ENCODE measurements at regions not wholly inside any gene's neighbourhood (a gene's known extent, or its start where the extent isn't known, plus 50 kb on each side); places are given as distances from the start of the nearest gene placed in this dataset.
A peak's percentile ranks its signal among the peaks of the same experiment; 100 is the strongest.

- Histone ChIP-seq H3K79me2 (replicated peaks; ENCODE audit: insufficient read depth, low read length) (no peaks in the 10 kb centered on the region), H4K20me1 (ENCODE audit: insufficient read depth) (no peaks in the 10 kb centered on the region), H3K27me3 (ENCODE audit: insufficient read depth, low read depth, low read length) (no peaks in the 10 kb centered on the region), H3K36me3 (ENCODE audit: insufficient read depth, low read length) (no peaks in the 10 kb centered on the region), H3F3A (ENCODE audit: insufficient read depth, low read length, poor library complexity, severe bottlenecking) (no peaks in the 10 kb centered on the region), H3K27ac (ENCODE audit: low read length) (no peak overlapping the region), H3K9me2 (ENCODE audit: insufficient read depth, low read length) (no peaks in the 10 kb centered on the region), H3K9ac (ENCODE audit: low read length) (no peak overlapping the region), H2AFZ (ENCODE audit: low read depth, low read length) (no peak overlapping the region), H3K4me2 (ENCODE audit: low read length) (no peak overlapping the region), H3K9me3 (ENCODE audit: low read length) (no peaks in the 10 kb centered on the region), H3K4me3 (ENCODE audit: low read length) (no peak overlapping the region)
- TF ChIP-seq RAD21 (conservative IDR thresholded peaks at IDR 0.05), result no peak
- TF ChIP-seq SMC3 (conservative IDR thresholded peaks at IDR 0.05; ENCODE audit: poor library complexity), result no peak
- no peak for TF ChIP-seq CTCF (IDR thresholded peaks at IDR 0.05; ENCODE audit: poor library complexity, severe bottlenecking)
- no peak for TF ChIP-seq POLR2AphosphoS5 (IDR thresholded peaks at IDR 0.05)
Observed at GRCh38 chr3:178174201-178174915, 361.9 kb upstream of the KCNMB2 start.

GRCh38 chr3:178181088-178181487 is 355.1 kb upstream of the KCNMB2 start:
- H3K9me3 ChIP-seq (ENCODE audit: low read length), result no peaks in the 10 kb centered on the region
- no peak overlapping the region for H2AFZ ChIP-seq (ENCODE audit: low read depth, low read length)
- H3K9me2 ChIP-seq (ENCODE audit: insufficient read depth, low read length), result no peaks in the 10 kb centered on the region
- peak overlapping the region; percentile 6 for H3K4me3 ChIP-seq (ENCODE audit: low read length)
- no peak overlapping the region for H3K4me2 ChIP-seq (ENCODE audit: low read length)
- no peaks in the 10 kb centered on the region for H3F3A ChIP-seq (ENCODE audit: insufficient read depth, low read length, poor library complexity, severe bottlenecking)
- H3K79me2 ChIP-seq (replicated peaks; ENCODE audit: insufficient read depth, low read length), result no peaks in the 10 kb centered on the region
- no peak for TF ChIP-seq POLR2AphosphoS5 (IDR thresholded peaks at IDR 0.05)
- peak; percentile 6 for TF ChIP-seq SMC3 (conservative IDR thresholded peaks at IDR 0.05; ENCODE audit: poor library complexity)
- H4K20me1 ChIP-seq (ENCODE audit: insufficient read depth), result no peaks in the 10 kb centered on the region
- H3K9ac ChIP-seq (ENCODE audit: low read length), result no peak overlapping the region
- H3K27me3 ChIP-seq (ENCODE audit: insufficient read depth, low read depth, low read length), result no peaks in the 10 kb centered on the region
- no peaks in the 10 kb centered on the region for H3K36me3 ChIP-seq (ENCODE audit: insufficient read depth, low read length)
- H3K27ac ChIP-seq (ENCODE audit: low read length), result peak overlapping the region; percentile 66

- H3K9me2 ChIP-seq (ENCODE audit: insufficient read depth, low read length), result no peaks in the 10 kb centered on the region
- H4K20me1 ChIP-seq (ENCODE audit: insufficient read depth), result no peaks in the 10 kb centered on the region
- H3K36me3 ChIP-seq (ENCODE audit: insufficient read depth, low read length), result no peaks in the 10 kb centered on the region
- no peak overlapping the region for H3K9ac ChIP-seq (ENCODE audit: low read length)
- no peak overlapping the region for H3K27ac ChIP-seq (ENCODE audit: low read length)
- H3K79me2 ChIP-seq (replicated peaks; ENCODE audit: insufficient read depth, low read length), result no peaks in the 10 kb centered on the region
- no peak overlapping the region for H3K4me3 ChIP-seq (ENCODE audit: low read length)
- no peak for TF ChIP-seq CTCF (IDR thresholded peaks at IDR 0.05; ENCODE audit: poor library complexity, severe bottlenecking)
- no peak for TF ChIP-seq EZH2 (IDR thresholded peaks at IDR 0.05; ENCODE audit: borderline replicate concordance, insufficient read depth, low read length, poor library complexity, severe bottlenecking)
- TF ChIP-seq RAD21 (conservative IDR thresholded peaks at IDR 0.05), result no peak
- no peak for TF ChIP-seq TAF1 (IDR thresholded peaks at IDR 0.05; ENCODE audit: low read depth)
- no peak for TF ChIP-seq EP300 (conservative IDR thresholded peaks at IDR 0.05; ENCODE audit: poor library complexity, severe bottlenecking)
- TF ChIP-seq REST (IDR thresholded peaks at IDR 0.05; ENCODE audit: borderline replicate concordance), result no peak
- no peak overlapping the region for H2AFZ ChIP-seq (ENCODE audit: low read depth, low read length)
- no peak overlapping the region for H3K4me2 ChIP-seq (ENCODE audit: low read length)
- no peaks in the 10 kb centered on the region for H3F3A ChIP-seq (ENCODE audit: insufficient read depth, low read length, poor library complexity, severe bottlenecking)
- no peaks in the 10 kb centered on the region for H3K27me3 ChIP-seq (ENCODE audit: insufficient read depth, low read depth, low read length)
- no peaks in the 10 kb centered on the region for H3K9me3 ChIP-seq (ENCODE audit: low read length)
Observed at GRCh38 chr3:178181784-178182183, 354.5 kb upstream of the KCNMB2 start.

Data from neural cell (in vitro differentiated cells).